SK-N-SH (cell line): ENCODE measurements at regions not wholly inside any gene's neighbourhood (a gene's known extent, or its start where the extent isn't known, plus 50 kb on each side); places are given as distances from the start of the nearest gene placed in this dataset.

Experiments used
- CTCF ChIA-PET: fragments of 300-600, 350-600 bp; formaldehyde crosslinking; extraction: SDS; loops from one replicate; lab custom pipeline; 2021; lab: Yijun Ruan, JAX
- POLR2A ChIA-PET: fragments of 350-600 bp; sonication (Branson Sonifier 250); formaldehyde crosslinking; extraction: SDS; loops from one replicate; lab custom pipeline; 2020; ENCODE audit warnings: antibody characterized with exemption, inconsistent platforms; lab: Yijun Ruan, JAX
- DNase-seq: peaks from one replicate; pipeline ENCODE4 v3.0.0; 2012
- H2AFZ ChIP-seq: fragments of 200-600 bp; sonication (generic); 2 replicates; pipeline ENCODE4 v1.8.1; 2016; ENCODE audit warnings: antibody characterized with exemption, mild to moderate bottlenecking, low read depth
- H3F3A ChIP-seq: fragments of 200-600 bp; sonication (generic); replicated peaks from 2 replicates; pipeline ENCODE3; 2016; ENCODE audit warnings: antibody characterized with exemption, mild to moderate bottlenecking; ENCODE audit not compliant: insufficient read depth
- H3K27ac ChIP-seq, 2 experiments: fragments of 200-500 bp in 1 of 2; fragments of 200-600 bp in 1 of 2; sonication (Bioruptor generic) in 1 of 2; sonication (generic), shearing (Covaris generic) in 1 of 2; 2 replicates each; pipeline versions ENCODE4 v1.5.1 to v1.6.1; 2014 to 2016; ENCODE audit warnings: low read depth in 2 of 2, inconsistent platforms in 1 of 2, low read length in 1 of 2, mild to moderate bottlenecking in 1 of 2, mixed read lengths in 1 of 2
- H3K27me3 ChIP-seq: fragments of 200-600 bp; sonication (generic), shearing (Covaris generic); 2 replicates; pipeline ENCODE4 v1.6.1; 2016; ENCODE audit warnings: mixed run types; ENCODE audit not compliant: insufficient read depth
- H3K36me3 ChIP-seq, 2 experiments: fragments of 200-500 bp in 1 of 2; fragments of 200-600 bp in 1 of 2; sonication (Bioruptor generic) in 1 of 2; sonication (generic) in 1 of 2; replicated peaks in 1 of 2; 2 replicates each; pipeline versions ENCODE3 to v1.5.1; 2014 to 2016; ENCODE audit warnings: low read length in 1 of 2, mild to moderate bottlenecking in 1 of 2; ENCODE audit not compliant: insufficient read depth in 2 of 2, control insufficient read depth in 1 of 2
- H3K4me1 ChIP-seq, 2 experiments: fragments of 200-500 bp in 1 of 2; fragments of 200-600 bp in 1 of 2; sonication (Bioruptor generic) in 1 of 2; sonication (generic), shearing (Covaris generic) in 1 of 2; 2 replicates each; pipeline versions ENCODE4 v1.5.1 to v1.6.1; 2014 to 2016; ENCODE audit warnings: low read depth in 1 of 2, low read length in 1 of 2, mixed run types in 1 of 2; ENCODE audit not compliant: insufficient read depth in 2 of 2, control insufficient read depth in 1 of 2
- H3K4me2 ChIP-seq: fragments of 200-600 bp; sonication (generic), shearing (Covaris generic); 2 replicates; pipeline ENCODE4 v1.6.1; 2017; ENCODE audit warnings: mixed run types
- H3K4me3 ChIP-seq, 2 experiments: fragments of 200-500 bp in 1 of 2; fragments of 200-600 bp in 1 of 2; sonication (Bioruptor generic) in 1 of 2; sonication (generic), shearing (Covaris generic) in 1 of 2; 2 replicates each; pipeline versions ENCODE4 v1.5.1 to v1.8.1; 2014 to 2016; ENCODE audit warnings: low read depth in 2 of 2, inconsistent platforms in 1 of 2, low read length in 1 of 2, mild to moderate bottlenecking in 1 of 2, mixed read lengths in 1 of 2, moderate library complexity in 1 of 2
- H3K79me2 ChIP-seq: fragments of 200-600 bp; sonication (generic); 2 replicates; pipeline ENCODE4 v1.8.1; 2017; ENCODE audit warnings: mild to moderate bottlenecking; ENCODE audit not compliant: insufficient read depth
- H3K9ac ChIP-seq: fragments of 200-600 bp; sonication (generic); 2 replicates; pipeline ENCODE4 v1.6.1; 2017; ENCODE audit warnings: mixed run types
- H3K9me2 ChIP-seq: fragments of 200-600 bp; sonication (generic); 2 replicates; pipeline ENCODE4 v1.6.1; 2017; ENCODE audit warnings: mixed run types
- H3K9me3 ChIP-seq: fragments of 200-600 bp; sonication (generic); 2 replicates; pipeline ENCODE4 v1.6.1; 2017; ENCODE audit warnings: mixed run types, mild to moderate bottlenecking, moderate library complexity
- H4K20me1 ChIP-seq: fragments of 200-600 bp; sonication (generic); 2 replicates; pipeline ENCODE4 v1.6.1; 2017; ENCODE audit warnings: mild to moderate bottlenecking, mixed run types; ENCODE audit not compliant: insufficient read depth
- EZH2phosphoT487 ChIP-seq: fragments of 200-600 bp; sonication (generic); IDR thresholded peaks from 2 replicates; pipeline ENCODE4 v1.6.1; 2017; ENCODE audit warnings: low read depth, mixed run types, mild to moderate bottlenecking, antibody characterized with exemption, moderate library complexity, borderline replicate concordance
- FOSL2 ChIP-seq: IDR thresholded peaks from 2 replicates; pipeline ENCODE4 v1.4.0; 2012; ENCODE audit warnings: low read depth, mild to moderate bottlenecking, moderate library complexity, borderline replicate concordance
- FOXJ3 ChIP-seq: sonication (generic); formaldehyde crosslinking; IDR thresholded peaks from 2 replicates; pipeline ENCODE4 v1.5.1; 2020; ENCODE audit warnings: mild to moderate bottlenecking, missing genetic modification reagents
- FOXM1 ChIP-seq: IDR thresholded peaks from 2 replicates; pipeline ENCODE4 v1.4.0; 2012; ENCODE audit warnings: low read depth, mild to moderate bottlenecking
- GABPA ChIP-seq: IDR thresholded peaks from 2 replicates; pipeline ENCODE4 v1.4.0; 2012; ENCODE audit warnings: low read depth, mild to moderate bottlenecking
- GATA2 ChIP-seq: sonication (generic); formaldehyde crosslinking; IDR thresholded peaks from 2 replicates; pipeline ENCODE4 v1.5.0; 2020; ENCODE audit warnings: mild to moderate bottlenecking, missing genetic modification reagents
- MEF2A ChIP-seq: IDR thresholded peaks from 2 replicates; pipeline ENCODE4 v1.4.0; 2012; ENCODE audit warnings: low read depth, borderline replicate concordance
- NFIC ChIP-seq: IDR thresholded peaks from 2 replicates; pipeline ENCODE4 v1.4.0; 2012; ENCODE audit warnings: borderline replicate concordance
- RAD21 ChIP-seq: IDR thresholded peaks from 2 replicates; pipeline ENCODE4 v1.6.1; 2012; ENCODE audit warnings: mild to moderate bottlenecking, low read length
- RCOR1 ChIP-seq: fragments of 150-350 bp; IDR thresholded peaks from 2 replicates; pipeline ENCODE4 v1.6.1; 2017; ENCODE audit warnings: antibody characterized with exemption, low read length
- RFX5 ChIP-seq: IDR thresholded peaks from 2 replicates; pipeline ENCODE4 v1.6.1; 2012; ENCODE audit warnings: mild to moderate bottlenecking, improper control_type of control experiment, low read length
- RXRA ChIP-seq: IDR thresholded peaks from 2 replicates; pipeline ENCODE4 v1.4.0; 2012; ENCODE audit warnings: low read depth, mild to moderate bottlenecking, borderline replicate concordance
- SMC3 ChIP-seq: IDR thresholded peaks from 2 replicates; pipeline ENCODE4 v1.6.1; 2012; ENCODE audit warnings: low read depth, low read length, improper control_type of control experiment
- TEAD4 ChIP-seq: IDR thresholded peaks from 2 replicates; pipeline ENCODE4 v1.4.0; 2012; ENCODE audit warnings: mild to moderate bottlenecking, borderline replicate concordance; ENCODE audit not compliant: insufficient read depth
- TF ChIP-seq, protein P1 (sequence below): IDR thresholded peaks from 2 replicates; pipeline ENCODE4; 2012
- TF ChIP-seq, protein P2 (sequence below): IDR thresholded peaks from 2 replicates; pipeline ENCODE4 v1.4.0; 2012; ENCODE audit warnings: low read depth, borderline replicate concordance
- TF ChIP-seq, protein P3 (sequence below): fragments of 200-600 bp; sonication (generic); IDR thresholded peaks from 2 replicates; pipeline ENCODE4 v1.6.1; 2017; ENCODE audit warnings: antibody characterized with exemption, mild to moderate bottlenecking, moderate library complexity
- TF ChIP-seq, protein P4 (sequence below): IDR thresholded peaks from 2 replicates; pipeline ENCODE4 v1.4.0; 2012; ENCODE audit warnings: low read depth, borderline replicate concordance
- TF ChIP-seq, protein P5 (sequence below): IDR thresholded peaks from 2 replicates; pipeline ENCODE4 v1.4.0; 2012; ENCODE audit warnings: low read depth
- TF ChIP-seq, protein P6 (sequence below): IDR thresholded peaks from 2 replicates; pipeline ENCODE4 v1.6.1; 2012; ENCODE audit warnings: mild to moderate bottlenecking, low read depth, low read length, moderate library complexity

DNA sequence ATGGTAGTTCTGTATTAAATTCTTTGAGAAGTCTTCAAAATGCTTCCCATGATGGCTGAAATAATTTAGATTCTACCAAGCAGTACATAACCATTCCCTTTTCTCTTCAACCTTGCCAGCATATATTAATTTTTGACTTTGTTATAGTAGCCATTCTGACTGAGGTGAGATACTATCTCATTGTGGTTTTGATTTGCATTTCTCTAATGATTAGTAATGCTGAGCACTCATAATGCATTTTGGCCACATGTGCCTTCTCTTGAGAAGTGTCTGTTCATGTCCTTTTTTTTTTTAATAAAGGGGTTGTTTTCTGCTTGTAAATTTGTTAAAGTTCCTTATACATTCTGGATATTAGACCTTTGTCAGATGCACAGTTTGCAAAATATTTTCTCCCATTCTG is 173.9 kb downstream of the CALCRL start:
- no peak for DNase-seq
- POLR2A ChIA-PET: no interaction called here
- Histone ChIP-seq H3K79me2 (no peaks in the 10 kb centered on the region), H4K20me1 (no peaks in the 10 kb centered on the region), H3K36me3 (no peaks in the 10 kb centered on the region), H3F3A (no peaks in the 10 kb centered on the region), H3K9me2 (no peaks in the 10 kb centered on the region; the same call in 1 of the 2 replicates), H2AFZ (no peak overlapping the region; the same call in 1 of the 2 replicates), H3K27me3 (no peaks in the 10 kb centered on the region), H3K9me3 (no peaks in the 10 kb centered on the region), H3K4me1 (no peaks in the 10 kb centered on the region)
- TF ChIP-seq FOSL2 (no peak), FOXM1 (no peak), RFX5 (no peak), RAD21 (no peak), GABPA (no peak), RCOR1 (no peak), EZH2phosphoT487 (no peak), NFIC (no peak), RXRA (no peak), TEAD4 (no peak), SMC3 (no peak), FOXJ3 (CRISPR knock-in tag) (no peak), GATA2 (no peak), MEF2A (no peak)
- TF ChIP-seq, protein P1, sequence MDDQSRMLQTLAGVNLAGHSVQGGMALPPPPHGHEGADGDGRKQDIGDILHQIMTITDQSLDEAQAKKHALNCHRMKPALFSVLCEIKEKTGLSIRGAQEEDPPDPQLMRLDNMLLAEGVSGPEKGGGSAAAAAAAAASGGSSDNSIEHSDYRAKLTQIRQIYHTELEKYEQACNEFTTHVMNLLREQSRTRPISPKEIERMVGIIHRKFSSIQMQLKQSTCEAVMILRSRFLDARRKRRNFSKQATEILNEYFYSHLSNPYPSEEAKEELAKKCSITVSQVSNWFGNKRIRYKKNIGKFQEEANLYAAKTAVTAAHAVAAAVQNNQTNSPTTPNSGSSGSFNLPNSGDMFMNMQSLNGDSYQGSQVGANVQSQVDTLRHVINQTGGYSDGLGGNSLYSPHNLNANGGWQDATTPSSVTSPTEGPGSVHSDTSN: no peak
- TF ChIP-seq, protein P2, sequence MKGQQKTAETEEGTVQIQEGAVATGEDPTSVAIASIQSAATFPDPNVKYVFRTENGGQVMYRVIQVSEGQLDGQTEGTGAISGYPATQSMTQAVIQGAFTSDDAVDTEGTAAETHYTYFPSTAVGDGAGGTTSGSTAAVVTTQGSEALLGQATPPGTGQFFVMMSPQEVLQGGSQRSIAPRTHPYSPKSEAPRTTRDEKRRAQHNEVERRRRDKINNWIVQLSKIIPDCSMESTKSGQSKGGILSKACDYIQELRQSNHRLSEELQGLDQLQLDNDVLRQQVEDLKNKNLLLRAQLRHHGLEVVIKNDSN: no peak
- TF ChIP-seq, protein P3, sequence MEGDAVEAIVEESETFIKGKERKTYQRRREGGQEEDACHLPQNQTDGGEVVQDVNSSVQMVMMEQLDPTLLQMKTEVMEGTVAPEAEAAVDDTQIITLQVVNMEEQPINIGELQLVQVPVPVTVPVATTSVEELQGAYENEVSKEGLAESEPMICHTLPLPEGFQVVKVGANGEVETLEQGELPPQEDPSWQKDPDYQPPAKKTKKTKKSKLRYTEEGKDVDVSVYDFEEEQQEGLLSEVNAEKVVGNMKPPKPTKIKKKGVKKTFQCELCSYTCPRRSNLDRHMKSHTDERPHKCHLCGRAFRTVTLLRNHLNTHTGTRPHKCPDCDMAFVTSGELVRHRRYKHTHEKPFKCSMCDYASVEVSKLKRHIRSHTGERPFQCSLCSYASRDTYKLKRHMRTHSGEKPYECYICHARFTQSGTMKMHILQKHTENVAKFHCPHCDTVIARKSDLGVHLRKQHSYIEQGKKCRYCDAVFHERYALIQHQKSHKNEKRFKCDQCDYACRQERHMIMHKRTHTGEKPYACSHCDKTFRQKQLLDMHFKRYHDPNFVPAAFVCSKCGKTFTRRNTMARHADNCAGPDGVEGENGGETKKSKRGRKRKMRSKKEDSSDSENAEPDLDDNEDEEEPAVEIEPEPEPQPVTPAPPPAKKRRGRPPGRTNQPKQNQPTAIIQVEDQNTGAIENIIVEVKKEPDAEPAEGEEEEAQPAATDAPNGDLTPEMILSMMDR: no peak
- TF ChIP-seq, protein P4, sequence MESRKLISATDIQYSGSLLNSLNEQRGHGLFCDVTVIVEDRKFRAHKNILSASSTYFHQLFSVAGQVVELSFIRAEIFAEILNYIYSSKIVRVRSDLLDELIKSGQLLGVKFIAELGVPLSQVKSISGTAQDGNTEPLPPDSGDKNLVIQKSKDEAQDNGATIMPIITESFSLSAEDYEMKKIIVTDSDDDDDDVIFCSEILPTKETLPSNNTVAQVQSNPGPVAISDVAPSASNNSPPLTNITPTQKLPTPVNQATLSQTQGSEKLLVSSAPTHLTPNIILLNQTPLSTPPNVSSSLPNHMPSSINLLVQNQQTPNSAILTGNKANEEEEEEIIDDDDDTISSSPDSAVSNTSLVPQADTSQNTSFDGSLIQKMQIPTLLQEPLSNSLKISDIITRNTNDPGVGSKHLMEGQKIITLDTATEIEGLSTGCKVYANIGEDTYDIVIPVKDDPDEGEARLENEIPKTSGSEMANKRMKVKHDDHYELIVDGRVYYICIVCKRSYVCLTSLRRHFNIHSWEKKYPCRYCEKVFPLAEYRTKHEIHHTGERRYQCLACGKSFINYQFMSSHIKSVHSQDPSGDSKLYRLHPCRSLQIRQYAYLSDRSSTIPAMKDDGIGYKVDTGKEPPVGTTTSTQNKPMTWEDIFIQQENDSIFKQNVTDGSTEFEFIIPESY: no peak
- TF ChIP-seq, protein P5, sequence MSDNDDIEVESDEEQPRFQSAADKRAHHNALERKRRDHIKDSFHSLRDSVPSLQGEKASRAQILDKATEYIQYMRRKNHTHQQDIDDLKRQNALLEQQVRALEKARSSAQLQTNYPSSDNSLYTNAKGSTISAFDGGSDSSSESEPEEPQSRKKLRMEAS: no peak
- TF ChIP-seq, protein P6, sequence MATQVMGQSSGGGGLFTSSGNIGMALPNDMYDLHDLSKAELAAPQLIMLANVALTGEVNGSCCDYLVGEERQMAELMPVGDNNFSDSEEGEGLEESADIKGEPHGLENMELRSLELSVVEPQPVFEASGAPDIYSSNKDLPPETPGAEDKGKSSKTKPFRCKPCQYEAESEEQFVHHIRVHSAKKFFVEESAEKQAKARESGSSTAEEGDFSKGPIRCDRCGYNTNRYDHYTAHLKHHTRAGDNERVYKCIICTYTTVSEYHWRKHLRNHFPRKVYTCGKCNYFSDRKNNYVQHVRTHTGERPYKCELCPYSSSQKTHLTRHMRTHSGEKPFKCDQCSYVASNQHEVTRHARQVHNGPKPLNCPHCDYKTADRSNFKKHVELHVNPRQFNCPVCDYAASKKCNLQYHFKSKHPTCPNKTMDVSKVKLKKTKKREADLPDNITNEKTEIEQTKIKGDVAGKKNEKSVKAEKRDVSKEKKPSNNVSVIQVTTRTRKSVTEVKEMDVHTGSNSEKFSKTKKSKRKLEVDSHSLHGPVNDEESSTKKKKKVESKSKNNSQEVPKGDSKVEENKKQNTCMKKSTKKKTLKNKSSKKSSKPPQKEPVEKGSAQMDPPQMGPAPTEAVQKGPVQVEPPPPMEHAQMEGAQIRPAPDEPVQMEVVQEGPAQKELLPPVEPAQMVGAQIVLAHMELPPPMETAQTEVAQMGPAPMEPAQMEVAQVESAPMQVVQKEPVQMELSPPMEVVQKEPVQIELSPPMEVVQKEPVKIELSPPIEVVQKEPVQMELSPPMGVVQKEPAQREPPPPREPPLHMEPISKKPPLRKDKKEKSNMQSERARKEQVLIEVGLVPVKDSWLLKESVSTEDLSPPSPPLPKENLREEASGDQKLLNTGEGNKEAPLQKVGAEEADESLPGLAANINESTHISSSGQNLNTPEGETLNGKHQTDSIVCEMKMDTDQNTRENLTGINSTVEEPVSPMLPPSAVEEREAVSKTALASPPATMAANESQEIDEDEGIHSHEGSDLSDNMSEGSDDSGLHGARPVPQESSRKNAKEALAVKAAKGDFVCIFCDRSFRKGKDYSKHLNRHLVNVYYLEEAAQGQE: no peak
- TF ChIP-seq, all 33 proteins: peak for 0
- Histone ChIP-seq H3K9ac (no peak overlapping the region), H3K27ac (no peak overlapping the region), H3K4me2 (no peak overlapping the region), H3K4me3 (no peak overlapping the region)
- CTCF ChIA-PET: no interaction called here
